ENCODE measurements at regions not wholly inside any gene's neighbourhood (a gene's known extent, or its start where the extent isn't known, plus 50 kb on each side); places are given as distances from the start of the nearest gene placed in this dataset.
"Not testable (repeated sequence)": the region's sequence is repeated elsewhere in the genome, so short reads cannot be mapped to it uniquely, and the experiment has no call there.

- DNase-seq (ENCODE audit: low read depth in 1 of 2, low spot score in 1 of 2), result no peak
Observed at GRCh38 chr12:127170226-127171180, 1096.5 kb upstream of the TMEM132C start.

GRCh38 chr12:127172861-127173260 lies 1094.1 kb upstream of the TMEM132C start:
- no peak for DNase-seq (ENCODE audit: low read depth in 1 of 2, low spot score in 1 of 2)

- DNase-seq (ENCODE audit: low read depth in 1 of 2, low spot score in 1 of 2), result not testable (repeated sequence)
Observed at GRCh38 chr12:127173971-127174370, 1093.0 kb upstream of the TMEM132C start.

GRCh38 chr12:127174881-127175280 lies 1092.1 kb upstream of the TMEM132C start:
- no peak for DNase-seq (ENCODE audit: low read depth in 1 of 2, low spot score in 1 of 2)

GRCh38 chr12:127175361-127175760 lies 1091.6 kb upstream of the TMEM132C start:
- DNase-seq (ENCODE audit: low read depth in 1 of 2, low spot score in 1 of 2), result no peak

GRCh38 chr12:127176804-127177203 lies 1090.2 kb upstream of the TMEM132C start:
- DNase-seq (ENCODE audit: low read depth in 1 of 2, low spot score in 1 of 2), result no peak

GRCh38 chr12:127178052-127178451 lies 1088.9 kb upstream of the TMEM132C start:
- no peak for DNase-seq (ENCODE audit: low read depth in 1 of 2, low spot score in 1 of 2)

GRCh38 chr12:127178463-127178862 lies 1088.5 kb upstream of the TMEM132C start:
- DNase-seq (ENCODE audit: low read depth in 1 of 2, low spot score in 1 of 2), result no peak

GRCh38 chr12:127179176-127179575 lies 1087.8 kb upstream of the TMEM132C start:
- DNase-seq (ENCODE audit: low read depth in 1 of 2, low spot score in 1 of 2), result no peak

- no peak for DNase-seq (ENCODE audit: low read depth in 1 of 2, low spot score in 1 of 2)
Observed at GRCh38 chr12:127182018-127182417, 1085.0 kb upstream of the TMEM132C start.

GRCh38 chr12:127189992-127190391 lies 1077.0 kb upstream of the TMEM132C start:
- DNase-seq (ENCODE audit: low read depth in 1 of 2, low spot score in 1 of 2), result no peak

GRCh38 chr12:127191129-127191528 lies 1075.8 kb upstream of the TMEM132C start:
- DNase-seq (ENCODE audit: low read depth in 1 of 2, low spot score in 1 of 2), result no peak

GRCh38 chr12:127192391-127192790 lies 1074.6 kb upstream of the TMEM132C start:
- no peak for DNase-seq (ENCODE audit: low read depth in 1 of 2, low spot score in 1 of 2)

GRCh38 chr12:127193341-127193740 lies 1073.6 kb upstream of the TMEM132C start:
- no peak for DNase-seq (ENCODE audit: low read depth in 1 of 2, low spot score in 1 of 2)

GRCh38 chr12:127194176-127194575 lies 1072.8 kb upstream of the TMEM132C start:
- no peak for DNase-seq (ENCODE audit: low read depth in 1 of 2, low spot score in 1 of 2)

GRCh38 chr12:127205781-127206555 lies 1061.0 kb upstream of the TMEM132C start:
- no peak for DNase-seq (ENCODE audit: low read depth in 1 of 2, low spot score in 1 of 2)

GRCh38 chr12:127209318-127209717 lies 1057.7 kb upstream of the TMEM132C start:
- no peak for DNase-seq (ENCODE audit: low read depth in 1 of 2, low spot score in 1 of 2)

- no peak for DNase-seq (ENCODE audit: low read depth in 1 of 2, low spot score in 1 of 2)
Observed at GRCh38 chr12:127214186-127214585, 1052.8 kb upstream of the TMEM132C start.

- DNase-seq (ENCODE audit: low read depth in 1 of 2, low spot score in 1 of 2), result no peak
Observed at GRCh38 chr12:127223011-127223410, 1044.0 kb upstream of the TMEM132C start.

- no peak for DNase-seq (ENCODE audit: low read depth in 1 of 2, low spot score in 1 of 2)
Observed at GRCh38 chr12:127223731-127224130, 1043.2 kb upstream of the TMEM132C start.

- DNase-seq (ENCODE audit: low read depth in 1 of 2, low spot score in 1 of 2), result no peak
Observed at GRCh38 chr12:127230843-127231260, 1036.1 kb upstream of the TMEM132C start.

GRCh38 chr12:127231371-127231770 lies 1035.6 kb upstream of the TMEM132C start:
- no peak for DNase-seq (ENCODE audit: low read depth in 1 of 2, low spot score in 1 of 2)
